ENCODE measurements at regions not wholly inside any gene's neighbourhood (a gene's known extent, or its start where the extent isn't known, plus 50 kb on each side); places are given as distances from the start of the nearest gene placed in this dataset.

GRCh38 chr2:239576784-239577685, 176.2 kb upstream of the HDAC4 start:
- DNase-seq (ENCODE audit: low read depth, low spot score) = no peak

DNA sequence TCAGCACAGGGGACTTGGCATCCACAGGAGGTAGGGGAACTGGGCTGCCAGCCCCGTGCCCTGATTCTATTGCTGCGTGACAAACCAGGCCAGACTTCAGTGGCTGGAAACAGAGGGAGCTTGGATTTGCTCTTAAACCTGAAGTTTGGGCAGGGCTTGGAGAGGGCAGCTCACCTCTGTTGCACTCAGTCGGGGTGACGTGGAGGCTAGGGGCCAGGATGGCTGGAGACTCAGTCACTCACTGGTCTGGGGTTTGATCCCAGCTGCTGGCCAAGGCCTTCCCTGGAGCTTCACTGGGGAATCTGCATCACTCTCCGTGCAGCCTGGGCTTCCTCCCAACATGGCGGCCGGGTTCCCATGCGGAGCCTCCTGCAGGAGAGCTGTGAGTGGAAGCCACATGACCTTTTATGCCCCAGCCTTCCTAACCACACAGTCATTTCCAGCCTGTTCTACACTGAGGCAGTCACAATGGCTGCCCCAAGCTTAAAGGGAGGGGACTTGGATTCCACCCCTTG, 175.2 kb upstream of the HDAC4 start:
- no peak for DNase-seq (ENCODE audit: low read depth, low spot score)

- no peak for DNase-seq (ENCODE audit: low read depth, low spot score)
Measured at GRCh38 chr2:239574434-239575156, 173.8 kb upstream of the HDAC4 start.

GRCh38 chr2:239574054-239574433, 173.2 kb upstream of the HDAC4 start:
- DNase-seq (ENCODE audit: low read depth, low spot score) = no peak

DNA sequence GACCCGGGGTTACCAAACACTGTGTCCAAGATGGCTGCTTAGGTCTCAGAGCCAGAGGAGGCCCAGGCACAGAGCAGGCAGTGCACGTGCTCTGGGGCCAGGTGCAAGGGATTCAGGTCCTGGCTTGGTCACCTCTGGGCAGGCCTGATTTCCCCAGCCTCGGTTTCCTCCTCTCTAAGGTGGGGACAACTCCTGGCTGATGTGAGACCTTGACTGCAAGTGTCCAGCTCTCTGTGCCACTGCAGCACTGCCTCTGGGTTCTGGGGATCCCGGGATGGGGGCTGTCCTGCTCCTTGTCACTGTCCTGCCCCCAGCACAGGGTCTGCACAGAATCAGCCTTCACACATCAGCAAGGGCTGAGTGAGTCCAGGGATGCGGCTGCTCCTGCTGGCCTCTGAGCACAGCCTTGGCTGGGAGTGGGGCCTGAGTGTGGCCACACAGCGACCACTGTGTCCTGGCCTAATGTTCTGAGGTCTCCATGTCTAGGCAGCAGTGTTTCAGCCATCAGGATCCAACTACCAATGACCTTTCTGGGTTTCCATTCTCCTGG, 170.2 kb upstream of the HDAC4 start:
- no peak for DNase-seq (ENCODE audit: low read depth, low spot score)

DNA sequence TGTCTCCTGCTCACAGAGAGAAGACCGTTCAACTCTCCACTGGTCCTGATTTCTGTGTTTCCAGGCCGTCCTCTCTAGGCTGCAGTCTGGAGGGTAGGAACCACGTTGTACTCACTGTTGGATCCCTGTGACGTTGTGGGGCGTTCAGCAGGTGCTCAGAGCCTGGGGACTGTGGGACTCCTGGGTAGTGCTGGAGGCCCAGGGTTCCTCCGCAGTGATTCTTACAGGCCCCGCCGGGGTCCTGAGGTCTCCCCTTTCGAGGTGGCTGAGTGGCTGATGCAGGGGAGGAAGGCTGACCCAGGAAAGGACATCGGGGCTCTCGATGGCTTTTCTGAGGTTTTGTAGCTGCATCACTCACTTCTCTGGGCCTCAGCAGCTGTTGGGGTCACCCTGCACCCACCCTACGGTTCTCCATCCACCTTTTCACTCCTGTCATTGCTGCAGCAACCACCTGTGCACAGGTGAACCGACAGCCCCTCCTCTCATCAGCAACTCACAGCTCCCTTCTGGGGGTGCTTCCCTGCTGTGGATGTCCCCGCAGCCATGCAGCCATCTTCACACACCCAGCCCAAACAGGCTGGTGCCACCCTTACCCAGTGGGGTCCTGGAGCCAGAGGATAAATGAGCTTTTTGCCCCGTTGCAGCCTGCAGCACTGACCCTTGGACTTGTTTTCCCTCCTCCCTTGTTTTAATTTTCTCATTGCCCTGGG, 169.6 kb upstream of the HDAC4 start:
- DNase-seq (ENCODE audit: low read depth, low spot score) = no peak

DNA sequence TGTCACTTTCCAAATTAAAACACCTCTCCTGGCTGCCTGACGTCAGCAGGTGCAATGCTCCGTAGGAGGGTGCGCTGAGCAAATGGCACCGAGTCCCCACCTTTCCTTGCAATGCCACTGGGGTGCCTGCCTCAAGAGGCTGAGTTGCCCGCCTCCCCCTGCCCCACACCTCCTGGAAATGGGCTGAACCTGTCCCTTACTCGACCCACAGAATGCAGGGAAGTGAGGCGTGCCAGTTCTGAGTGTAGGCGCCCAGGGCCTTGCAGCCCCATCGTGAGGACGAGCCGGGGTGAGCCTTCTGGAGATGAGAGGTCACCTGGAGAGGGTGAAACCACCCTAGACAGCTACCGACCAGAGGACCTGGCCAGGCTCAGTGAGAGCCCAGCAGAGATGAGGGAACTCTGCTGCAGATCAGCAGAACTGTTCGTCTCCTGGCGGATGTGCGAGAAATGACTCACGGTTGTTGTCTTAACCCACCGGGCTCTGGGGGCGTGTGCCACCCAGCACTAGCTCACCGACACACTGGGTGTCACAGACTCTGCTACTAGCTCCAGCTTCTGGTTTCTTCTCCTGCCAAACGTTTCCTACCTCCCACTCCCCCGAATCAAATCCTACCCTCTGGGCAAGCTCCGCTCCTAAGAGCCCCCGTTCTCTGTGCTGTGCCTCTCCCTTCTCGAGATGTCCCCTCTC, 168.7 kb upstream of the HDAC4 start:
- no peak for DNase-seq (ENCODE audit: low read depth, low spot score)

DNA sequence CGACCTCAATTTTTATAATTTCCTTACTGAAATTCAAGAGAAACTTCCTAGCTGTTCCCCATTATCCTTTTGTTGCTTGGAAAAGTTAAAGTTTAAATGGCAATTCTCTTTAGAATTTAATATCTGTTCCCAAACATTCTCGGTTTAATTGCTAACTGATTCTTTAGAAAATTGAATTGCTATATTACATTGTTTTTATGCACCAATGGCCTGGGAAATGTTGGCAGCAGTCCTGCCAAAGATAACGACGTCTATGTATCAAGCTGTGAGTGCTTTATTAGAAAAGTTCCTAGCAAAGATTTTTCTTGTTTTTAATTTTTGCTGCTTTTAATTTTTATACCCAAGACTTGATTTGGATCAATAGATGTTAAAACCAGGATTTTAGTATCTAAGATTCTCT, 167.8 kb upstream of the HDAC4 start:
- DNase-seq (ENCODE audit: low read depth, low spot score) = no peak

DNA sequence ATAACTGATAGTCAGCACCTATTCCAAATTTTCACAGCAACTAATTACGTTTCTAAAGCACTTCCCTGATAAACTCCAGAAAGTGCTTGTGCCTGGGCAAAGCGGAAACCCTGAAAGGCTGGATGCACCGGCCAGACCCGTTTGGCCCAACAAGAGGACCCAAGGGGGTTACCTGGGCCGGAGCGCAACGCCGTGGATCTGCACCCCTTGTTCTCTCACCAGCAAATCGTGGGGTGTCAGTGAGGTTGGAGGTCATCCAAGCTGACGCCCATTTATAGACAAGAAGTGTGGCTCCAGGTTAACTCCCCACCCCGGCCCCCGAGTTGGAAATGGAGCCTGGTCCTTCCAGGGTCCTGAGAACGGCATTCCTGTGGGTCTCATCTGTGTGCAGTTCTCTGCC, 167.0 kb upstream of the HDAC4 start:
- DNase-seq (ENCODE audit: low read depth, low spot score) = no peak

GRCh38 chr2:239566995-239567568, 166.3 kb upstream of the HDAC4 start:
- no peak for DNase-seq (ENCODE audit: low read depth, low spot score)

DNA sequence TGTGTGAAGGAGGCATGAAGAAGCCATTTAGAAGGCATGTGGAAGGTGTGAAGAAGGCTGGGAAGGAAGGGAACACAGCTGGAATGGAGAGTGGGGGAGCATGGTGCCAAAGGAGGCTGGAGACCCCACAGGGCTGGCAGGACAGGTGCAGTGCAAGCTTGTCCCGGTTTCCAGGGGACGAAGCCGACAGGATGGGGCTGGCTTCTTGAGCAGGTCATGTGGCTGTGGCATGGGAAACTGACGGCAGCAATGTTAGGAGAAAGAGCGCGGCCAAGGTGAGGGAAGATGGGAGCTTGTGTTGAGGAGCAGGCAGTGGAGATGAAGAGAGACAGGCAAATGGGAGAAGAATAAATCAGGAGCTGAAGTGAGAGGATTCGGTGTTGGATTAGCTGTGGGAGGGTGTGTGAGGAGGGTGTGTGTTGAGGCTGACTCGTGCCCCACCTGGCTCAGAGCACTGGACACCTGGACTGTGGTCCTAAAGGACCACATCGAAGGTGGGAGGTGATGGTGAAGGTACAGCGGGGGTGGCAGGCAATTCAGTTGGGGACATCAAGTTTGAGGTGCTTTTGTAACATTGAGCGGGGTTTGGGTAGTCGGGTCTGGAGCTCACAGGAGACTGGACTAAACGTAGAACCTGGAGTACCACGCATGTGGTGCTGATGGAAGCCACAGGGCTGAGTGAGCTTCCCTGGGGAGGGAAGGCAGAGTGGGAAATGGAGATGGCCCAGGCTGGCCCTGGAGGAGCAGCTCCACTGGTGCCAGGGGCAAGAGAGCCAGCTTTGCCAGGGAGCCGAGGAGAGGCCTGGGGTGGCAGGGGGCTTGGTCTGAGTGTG, 165.6 kb upstream of the HDAC4 start:
- DNase-seq (ENCODE audit: low read depth, low spot score) = no peak

DNA sequence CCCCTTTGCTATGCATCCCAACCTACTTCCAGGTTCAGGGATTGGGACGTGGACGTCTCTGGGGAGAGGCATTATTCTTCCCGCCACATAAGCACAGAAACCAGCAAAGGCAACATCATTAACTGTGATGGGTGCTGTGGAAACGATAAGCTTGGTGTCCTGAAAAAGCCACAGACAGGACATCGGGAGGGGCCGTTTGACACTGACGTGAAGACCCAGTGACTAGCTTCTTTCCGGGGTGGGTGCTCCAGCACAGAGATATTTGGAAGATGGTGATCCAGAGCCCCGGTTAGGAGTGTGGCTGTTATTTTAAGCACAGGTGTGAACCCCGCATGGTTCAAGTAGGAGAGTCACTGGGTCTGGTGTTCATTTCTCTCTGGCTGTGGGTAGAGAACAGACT, 163.8 kb upstream of the HDAC4 start:
- no peak for DNase-seq (ENCODE audit: low read depth, low spot score)

DNA sequence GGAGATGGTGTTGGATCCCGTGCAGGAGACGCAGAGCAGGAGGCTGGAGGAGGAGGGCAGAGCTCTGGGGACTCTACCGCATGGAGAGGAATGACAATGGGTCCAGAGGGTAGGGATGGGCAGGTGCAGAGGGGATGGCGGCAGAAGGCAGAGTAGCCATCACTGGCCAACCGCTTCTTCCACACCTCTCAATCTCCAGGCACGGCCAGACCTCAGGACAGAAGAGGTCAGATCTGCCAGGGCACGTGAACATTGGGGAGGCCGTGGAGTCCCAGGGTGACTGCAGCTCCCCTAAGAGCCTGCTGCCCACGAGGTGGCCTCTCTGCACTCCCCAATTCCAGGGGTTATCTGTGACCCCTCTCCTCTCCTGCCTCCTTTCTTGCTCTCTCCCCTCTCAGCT, 162.7 kb upstream of the HDAC4 start:
- no peak for DNase-seq (ENCODE audit: low read depth, low spot score)

DNA sequence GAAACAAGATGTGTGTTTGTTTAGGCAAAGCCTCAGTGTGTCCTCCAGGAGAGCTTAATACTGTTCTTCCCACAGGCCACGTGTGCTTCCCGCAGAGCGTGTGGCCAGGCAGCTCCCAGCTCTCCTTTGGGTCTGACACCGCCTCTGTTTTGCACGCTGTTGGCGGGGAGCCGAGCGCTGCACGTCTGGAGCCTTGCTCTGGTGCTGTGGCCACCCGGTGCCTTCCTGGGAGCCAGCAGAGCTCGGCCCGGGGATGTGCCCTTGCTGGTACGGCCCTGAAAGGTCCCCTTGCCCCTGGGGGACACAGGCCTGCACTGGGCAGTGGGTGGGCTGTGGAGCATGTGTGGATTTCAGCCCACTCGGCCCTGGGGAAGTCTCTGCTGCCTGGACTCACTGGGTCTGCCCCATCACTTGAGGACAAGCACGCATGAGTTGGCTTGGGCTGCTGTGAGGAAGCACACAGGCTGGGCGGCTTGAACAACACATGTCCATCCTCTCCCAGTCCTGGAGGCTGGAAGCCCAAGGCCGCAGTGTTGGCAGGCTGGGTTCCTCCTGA, 160.7 kb upstream of the HDAC4 start:
- DNase-seq (ENCODE audit: low read depth, low spot score) = no peak

DNA sequence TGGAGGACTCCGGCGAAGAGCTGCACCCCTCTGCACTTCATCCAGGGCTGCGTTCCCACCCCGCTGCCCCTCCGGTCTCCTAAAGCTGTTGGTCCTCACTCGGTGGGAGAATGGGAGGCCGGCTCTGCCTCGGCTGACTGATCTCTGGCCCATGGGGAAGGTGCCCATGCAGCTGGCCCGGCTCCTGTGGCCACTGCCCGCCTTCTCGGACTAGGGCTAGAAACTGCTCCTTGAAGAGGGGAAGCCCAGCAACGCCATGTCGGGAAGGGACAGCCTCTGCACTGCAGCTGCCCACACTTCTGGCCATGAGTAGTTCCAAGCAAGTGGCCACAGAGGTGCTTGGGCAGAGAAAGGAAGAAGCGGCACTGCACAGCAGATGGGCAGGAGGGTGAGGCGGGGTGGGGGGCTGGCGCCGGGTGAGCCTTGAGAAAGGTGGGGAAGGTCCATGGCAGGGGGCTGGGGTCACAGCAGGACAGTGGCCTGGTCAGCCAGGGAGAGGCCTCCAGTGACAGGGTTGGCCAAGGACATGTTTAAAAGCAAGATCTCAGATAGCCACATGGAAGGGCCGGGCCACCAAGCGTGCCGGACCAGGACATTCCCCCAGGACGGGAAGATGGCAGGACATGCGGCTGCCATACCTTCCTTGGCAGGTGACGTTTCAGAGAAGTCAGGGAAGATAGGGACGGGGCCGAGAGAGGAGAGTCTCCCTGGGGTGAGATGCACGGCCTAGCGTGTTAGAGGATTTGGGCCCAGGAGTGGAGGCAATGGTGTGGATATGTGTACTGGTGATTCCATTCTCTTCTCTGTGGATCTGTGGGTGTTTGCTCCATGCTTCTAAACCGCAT, 158.8 kb upstream of the HDAC4 start:
- no peak for DNase-seq (ENCODE audit: low read depth, low spot score)

- DNase-seq (ENCODE audit: low read depth, low spot score) = no peak
Measured at GRCh38 chr2:239558661-239559060, 157.8 kb upstream of the HDAC4 start.

GRCh38 chr2:239557516-239557915, 156.7 kb upstream of the HDAC4 start:
- DNase-seq (ENCODE audit: low read depth, low spot score) = no peak

GRCh38 chr2:239555571-239555905, 154.7 kb upstream of the HDAC4 start:
- DNase-seq (ENCODE audit: low read depth, low spot score) = no peak
